ENCODE measurements at regions not wholly inside any gene's neighbourhood (a gene's known extent, or its start where the extent isn't known, plus 50 kb on each side); places are given as distances from the start of the nearest gene placed in this dataset.

- H3K4me1 ChIP-seq, result no peaks in the 10 kb centered on the region
- peaks cover 3% of the 10 kb centered on the region for H3K27me3 Mint-ChIP-seq (ENCODE audit: insufficient read depth, low read depth)
- H3K36me3 ChIP-seq, result no peaks in the 10 kb centered on the region
- H2AFZ ChIP-seq (replicated peaks), result no peak overlapping the region
- peaks cover 9% of the 10 kb centered on the region for H3K4me1 Mint-ChIP-seq
- H3K4me2 ChIP-seq, result no peak overlapping the region
- TF ChIP-seq, protein P1, sequence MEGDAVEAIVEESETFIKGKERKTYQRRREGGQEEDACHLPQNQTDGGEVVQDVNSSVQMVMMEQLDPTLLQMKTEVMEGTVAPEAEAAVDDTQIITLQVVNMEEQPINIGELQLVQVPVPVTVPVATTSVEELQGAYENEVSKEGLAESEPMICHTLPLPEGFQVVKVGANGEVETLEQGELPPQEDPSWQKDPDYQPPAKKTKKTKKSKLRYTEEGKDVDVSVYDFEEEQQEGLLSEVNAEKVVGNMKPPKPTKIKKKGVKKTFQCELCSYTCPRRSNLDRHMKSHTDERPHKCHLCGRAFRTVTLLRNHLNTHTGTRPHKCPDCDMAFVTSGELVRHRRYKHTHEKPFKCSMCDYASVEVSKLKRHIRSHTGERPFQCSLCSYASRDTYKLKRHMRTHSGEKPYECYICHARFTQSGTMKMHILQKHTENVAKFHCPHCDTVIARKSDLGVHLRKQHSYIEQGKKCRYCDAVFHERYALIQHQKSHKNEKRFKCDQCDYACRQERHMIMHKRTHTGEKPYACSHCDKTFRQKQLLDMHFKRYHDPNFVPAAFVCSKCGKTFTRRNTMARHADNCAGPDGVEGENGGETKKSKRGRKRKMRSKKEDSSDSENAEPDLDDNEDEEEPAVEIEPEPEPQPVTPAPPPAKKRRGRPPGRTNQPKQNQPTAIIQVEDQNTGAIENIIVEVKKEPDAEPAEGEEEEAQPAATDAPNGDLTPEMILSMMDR (IDR thresholded peaks at IDR 0.05), result peak; percentile 51
- no peak for TF ChIP-seq EZH2 (IDR thresholded peaks at IDR 0.05)
- no peaks in the 10 kb centered on the region for H3K9me3 ChIP-seq (ENCODE audit: low read depth)
- H3K27ac ChIP-seq, result no peak overlapping the region
- no peaks in the 10 kb centered on the region for H3K27me3 ChIP-seq
- no peaks in the 10 kb centered on the region for H3K36me3 Mint-ChIP-seq
- no peaks in the 10 kb centered on the region for H3F3A ChIP-seq (ENCODE audit: low read depth)
- H3K4me3 ChIP-seq, result no peak overlapping the region
- H3K79me2 ChIP-seq (ENCODE audit: low read depth), result no peaks in the 10 kb centered on the region
- H4K20me1 ChIP-seq (ENCODE audit: low read depth), result no peaks in the 10 kb centered on the region
- no peak overlapping the region for H3K4me3 Mint-ChIP-seq
- peak; percentile 24 for DNase-seq (ENCODE audit: low spot score)
- no peak overlapping the region for H3K9ac ChIP-seq
- peaks cover 4% of the 10 kb centered on the region for H3K9me3 Mint-ChIP-seq
- H3K27ac Mint-ChIP-seq, result no peak overlapping the region
Observed at GRCh38 chr15:37682304-37682703, 252.1 kb upstream of the TMCO5A start.

DNA sequence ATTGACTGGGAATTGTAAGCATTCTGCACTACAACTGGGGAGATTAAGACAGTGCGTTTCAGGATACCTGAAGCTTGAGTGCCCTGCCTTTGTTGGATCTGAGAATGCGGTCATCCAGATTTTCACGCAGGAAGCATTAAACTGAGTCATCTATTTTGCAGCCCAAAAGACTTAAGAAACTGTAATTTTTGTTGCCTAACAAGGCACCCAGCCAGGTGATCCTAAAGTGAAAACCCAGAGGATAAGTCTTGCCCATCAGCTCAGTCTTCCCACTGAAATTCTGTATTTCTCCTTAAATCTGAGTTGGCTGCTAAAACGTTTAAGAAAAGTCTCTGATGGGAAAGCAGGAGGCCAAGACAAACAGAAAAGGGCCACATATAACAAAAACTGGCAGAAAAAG lies 242.5 kb upstream of the TMCO5A start:
- no peaks in the 10 kb centered on the region for H3K36me3 Mint-ChIP-seq
- H3K9me3 ChIP-seq (ENCODE audit: low read depth), result no peaks in the 10 kb centered on the region
- no peak overlapping the region for H3K4me3 Mint-ChIP-seq

DNA sequence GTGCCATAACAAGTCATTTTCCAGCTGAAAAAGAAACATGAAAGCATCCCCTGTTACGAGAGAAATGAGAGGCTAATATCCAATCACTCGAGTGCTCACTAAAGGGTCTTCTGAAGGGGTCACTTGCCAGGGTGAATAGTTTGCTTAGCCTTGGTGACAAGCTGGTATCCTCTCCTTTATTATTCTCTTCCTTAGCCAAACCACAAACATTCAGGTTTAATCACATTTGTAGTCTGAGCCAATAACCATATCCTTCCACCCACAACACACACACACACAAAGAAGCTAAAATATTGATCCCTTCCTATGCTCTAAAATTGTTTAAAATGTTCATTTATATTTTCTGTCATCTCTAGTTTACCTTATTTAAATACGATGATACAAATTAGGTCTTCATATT lies 240.5 kb upstream of the TMCO5A start:
- H3K27ac ChIP-seq, result no peak overlapping the region
- no peaks in the 10 kb centered on the region for H3K9me3 ChIP-seq (ENCODE audit: low read depth)
- no peaks in the 10 kb centered on the region for H3K79me2 ChIP-seq (ENCODE audit: low read depth)
- Mint-ChIP-seq H3K9me3 (peaks cover 5% of the 10 kb centered on the region), H3K27me3 (ENCODE audit: insufficient read depth, low read depth) (no peaks in the 10 kb centered on the region), H3K36me3 (no peaks in the 10 kb centered on the region), H3K4me1 (peaks cover 11% of the 10 kb centered on the region), H3K27ac (no peak overlapping the region), H3K4me3 (no peak overlapping the region)
- no peak for TF ChIP-seq EZH2 (IDR thresholded peaks at IDR 0.05)
- no peak for TF ChIP-seq EZH2phosphoT487 (IDR thresholded peaks at IDR 0.05)
- TF ChIP-seq, protein P1 (IDR thresholded peaks at IDR 0.05), result no peak
- H3K4me1 ChIP-seq, result peaks cover 8% of the 10 kb centered on the region
- no peak overlapping the region for H3K4me2 ChIP-seq
- no peak overlapping the region for H3K9ac ChIP-seq
- H3K36me3 ChIP-seq, result no peaks in the 10 kb centered on the region
- no peaks in the 10 kb centered on the region for H4K20me1 ChIP-seq (ENCODE audit: low read depth)
- no peaks in the 10 kb centered on the region for H3F3A ChIP-seq (ENCODE audit: low read depth)
- no peak overlapping the region for H2AFZ ChIP-seq (replicated peaks)
- H3K27me3 ChIP-seq, result no peaks in the 10 kb centered on the region
- no peak for DNase-seq (ENCODE audit: low spot score)
- H3K4me3 ChIP-seq, result no peak overlapping the region

More for the DNA sequence above, 242.5 kb upstream of the TMCO5A start:
- peak; percentile 9 for DNase-seq (ENCODE audit: low spot score)
- no peaks in the 10 kb centered on the region for H3F3A ChIP-seq (ENCODE audit: low read depth)
- peak overlapping the region; percentile 9 for H2AFZ ChIP-seq (replicated peaks)
- no peaks in the 10 kb centered on the region for H3K27me3 Mint-ChIP-seq (ENCODE audit: insufficient read depth, low read depth)
- H4K20me1 ChIP-seq (ENCODE audit: low read depth), result no peaks in the 10 kb centered on the region
- no peak overlapping the region for H3K27ac ChIP-seq
- peaks cover 5% of the 10 kb centered on the region for H3K9me3 Mint-ChIP-seq
- no peak overlapping the region for H3K27ac Mint-ChIP-seq
- H3K4me1 ChIP-seq, result peaks cover 8% of the 10 kb centered on the region
- H3K36me3 ChIP-seq, result no peaks in the 10 kb centered on the region
- H3K79me2 ChIP-seq (ENCODE audit: low read depth), result no peaks in the 10 kb centered on the region
- no peak overlapping the region for H3K4me2 ChIP-seq
- no peak for TF ChIP-seq EZH2 (IDR thresholded peaks at IDR 0.05)
- TF ChIP-seq, protein P1 (IDR thresholded peaks at IDR 0.05), result no peak
- no peak for TF ChIP-seq EZH2phosphoT487 (IDR thresholded peaks at IDR 0.05)
- peaks cover 11% of the 10 kb centered on the region for H3K4me1 Mint-ChIP-seq
- no peak overlapping the region for H3K9ac ChIP-seq
- H3K4me3 ChIP-seq, result no peak overlapping the region
- H3K27me3 ChIP-seq, result no peaks in the 10 kb centered on the region

All from neural progenitor cell (in vitro differentiated cells).